ENCODE measurements at regions not wholly inside any gene's neighbourhood (a gene's known extent, or its start where the extent isn't known, plus 50 kb on each side); places are given as distances from the start of the nearest gene placed in this dataset.

DNA sequence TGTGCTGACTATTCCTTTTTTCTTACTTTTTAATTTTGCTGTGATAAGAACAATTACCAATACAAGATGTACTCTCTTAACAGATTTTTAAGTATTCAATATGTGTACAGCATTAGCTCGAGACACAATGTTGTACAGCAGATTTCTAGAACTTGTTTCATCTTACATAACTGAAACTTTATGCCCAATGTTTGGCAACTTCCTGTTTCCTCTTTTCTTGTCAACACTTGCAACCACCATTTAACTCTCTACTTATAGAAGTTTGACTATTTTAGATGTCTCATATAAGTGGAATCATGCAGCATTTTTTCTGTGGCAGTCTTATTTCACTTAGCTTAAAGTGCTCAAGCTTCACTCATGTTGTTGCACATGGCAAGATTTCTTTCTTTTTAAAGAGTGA lies 1426.8 kb downstream of the SLITRK5 start:
- no peak for DNase-seq
- Histone ChIP-seq H3K4me3 (no peak overlapping the region), H3K27me3 (no peaks in the 10 kb centered on the region), H3K9me3 (no peaks in the 10 kb centered on the region), H3K27ac (no peak overlapping the region), H3K36me3 (no peaks in the 10 kb centered on the region), H3K4me1 (no peaks in the 10 kb centered on the region)
- WGBS, 2 donors, result 80 to 85% methylated on average over 1 of the region's 1 CpG
- intact Hi-C loops (cut with DNase I), result no loop called here
- TF ChIP-seq, protein P1, sequence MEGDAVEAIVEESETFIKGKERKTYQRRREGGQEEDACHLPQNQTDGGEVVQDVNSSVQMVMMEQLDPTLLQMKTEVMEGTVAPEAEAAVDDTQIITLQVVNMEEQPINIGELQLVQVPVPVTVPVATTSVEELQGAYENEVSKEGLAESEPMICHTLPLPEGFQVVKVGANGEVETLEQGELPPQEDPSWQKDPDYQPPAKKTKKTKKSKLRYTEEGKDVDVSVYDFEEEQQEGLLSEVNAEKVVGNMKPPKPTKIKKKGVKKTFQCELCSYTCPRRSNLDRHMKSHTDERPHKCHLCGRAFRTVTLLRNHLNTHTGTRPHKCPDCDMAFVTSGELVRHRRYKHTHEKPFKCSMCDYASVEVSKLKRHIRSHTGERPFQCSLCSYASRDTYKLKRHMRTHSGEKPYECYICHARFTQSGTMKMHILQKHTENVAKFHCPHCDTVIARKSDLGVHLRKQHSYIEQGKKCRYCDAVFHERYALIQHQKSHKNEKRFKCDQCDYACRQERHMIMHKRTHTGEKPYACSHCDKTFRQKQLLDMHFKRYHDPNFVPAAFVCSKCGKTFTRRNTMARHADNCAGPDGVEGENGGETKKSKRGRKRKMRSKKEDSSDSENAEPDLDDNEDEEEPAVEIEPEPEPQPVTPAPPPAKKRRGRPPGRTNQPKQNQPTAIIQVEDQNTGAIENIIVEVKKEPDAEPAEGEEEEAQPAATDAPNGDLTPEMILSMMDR (IDR thresholded peaks at IDR 0.05), result no peak
- no peak for TF ChIP-seq POLR2A (IDR thresholded peaks at IDR 0.05)

DNA sequence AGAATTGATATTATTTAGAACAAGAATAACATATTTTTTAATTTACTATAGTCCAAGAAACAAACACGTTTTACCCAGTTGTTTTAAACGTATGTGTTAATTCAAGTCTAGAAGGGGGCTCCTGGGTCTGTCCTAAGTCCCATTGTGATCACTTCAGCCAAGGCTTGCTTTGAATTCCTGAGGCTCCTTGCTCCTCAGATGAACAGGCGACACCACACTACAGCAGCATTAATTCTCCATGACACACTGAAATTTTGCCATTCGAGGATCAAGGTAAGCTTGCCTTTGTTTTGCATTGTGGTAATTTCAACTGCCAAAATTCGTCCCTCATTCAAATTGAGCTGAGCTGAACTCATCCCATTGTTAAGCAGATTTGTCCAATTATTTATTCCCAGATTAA lies 1442.6 kb downstream of the SLITRK5 start:
- Histone ChIP-seq H3K36me3 (no peaks in the 10 kb centered on the region), H3K27me3 (no peaks in the 10 kb centered on the region), H3K4me3 (no peak overlapping the region), H3K27ac (no peak overlapping the region), H3K4me1 (no peaks in the 10 kb centered on the region), H3K9me3 (no peaks in the 10 kb centered on the region)
- no peak for DNase-seq
- intact Hi-C loops (cut with DNase I), result no loop called here
- 59 to 64% methylated on average over 5 of the region's 5 CpGs for WGBS, 2 donors
- TF ChIP-seq EP300 (IDR thresholded peaks at IDR 0.05) (no peak), POLR2A (IDR thresholded peaks at IDR 0.05) (no peak), POLR2AphosphoS5 (IDR thresholded peaks at IDR 0.05) (no peak)
- TF ChIP-seq, protein P1 (IDR thresholded peaks at IDR 0.05), result no peak

DNA sequence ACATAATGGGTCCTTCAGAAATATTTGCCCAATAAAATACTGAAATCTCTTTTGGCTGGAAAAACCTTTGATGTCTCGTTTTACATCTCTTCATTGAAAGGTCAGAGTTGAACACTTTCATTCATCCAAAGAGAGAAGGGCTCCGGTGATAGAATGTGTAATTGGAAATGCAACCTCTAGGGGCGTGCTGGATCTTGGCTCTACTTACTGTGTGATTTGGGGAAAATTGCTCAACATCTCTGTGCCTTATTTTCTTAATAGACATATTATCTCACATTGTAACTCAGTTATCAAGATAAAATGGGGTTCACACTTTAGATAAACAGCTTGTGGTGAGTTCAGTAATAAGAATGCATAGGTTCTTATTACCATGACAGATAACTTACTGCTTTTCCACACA lies 1444.1 kb downstream of the SLITRK5 start:
- 70 to 87% methylated on average over 3 of the region's 3 CpGs for WGBS, 2 donors

DNA sequence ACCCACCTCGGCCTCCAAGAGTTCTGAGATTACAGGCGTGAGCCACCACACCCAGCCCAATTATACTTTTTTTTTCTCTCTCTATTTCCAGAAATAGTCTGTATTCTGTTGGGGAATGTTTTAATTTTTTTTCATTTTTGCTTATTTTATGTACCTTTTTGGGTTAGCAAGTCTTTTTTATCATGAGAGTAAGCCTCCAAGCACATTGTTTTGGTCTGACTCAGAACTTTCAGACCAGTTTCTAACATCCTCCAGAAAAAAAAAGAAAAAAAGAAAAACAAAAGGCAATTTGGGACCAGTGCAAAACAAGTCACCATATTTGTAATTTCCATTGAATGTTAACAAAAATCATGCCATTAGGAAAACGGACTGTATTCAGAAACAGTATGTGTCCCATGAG lies 1465.5 kb downstream of the SLITRK5 start:
- H3K27ac ChIP-seq, result no peak overlapping the region
- H3K9me3 ChIP-seq, result no peaks in the 10 kb centered on the region
- TF ChIP-seq POLR2A (IDR thresholded peaks at IDR 0.05) (no peak), EP300 (IDR thresholded peaks at IDR 0.05) (no peak), POLR2AphosphoS5 (IDR thresholded peaks at IDR 0.05) (no peak)
- TF ChIP-seq, protein P1 (IDR thresholded peaks at IDR 0.05), result no peak
- 21 to 51% methylated on average over 3 of the region's 3 CpGs for WGBS, 2 donors
- no peaks in the 10 kb centered on the region for H3K36me3 ChIP-seq
- H3K4me1 ChIP-seq, result no peaks in the 10 kb centered on the region
- DNase-seq, result no peak
- H3K27me3 ChIP-seq, result no peaks in the 10 kb centered on the region
- intact Hi-C loops (cut with DNase I), result no loop called here
- H3K4me3 ChIP-seq, result no peak overlapping the region

More for the DNA sequence above, 1444.1 kb downstream of the SLITRK5 start:
- H3K27me3 ChIP-seq, result no peaks in the 10 kb centered on the region
- no peaks in the 10 kb centered on the region for H3K36me3 ChIP-seq
- H3K27ac ChIP-seq, result no peak overlapping the region
- no peak overlapping the region for H3K4me3 ChIP-seq
- no peaks in the 10 kb centered on the region for H3K9me3 ChIP-seq
- H3K4me1 ChIP-seq, result no peaks in the 10 kb centered on the region
- TF ChIP-seq, protein P1 (IDR thresholded peaks at IDR 0.05), result no peak
- TF ChIP-seq POLR2A (IDR thresholded peaks at IDR 0.05) (no peak), EP300 (IDR thresholded peaks at IDR 0.05) (no peak), POLR2AphosphoS5 (IDR thresholded peaks at IDR 0.05) (no peak)
- DNase-seq, result no peak
- intact Hi-C loops (cut with DNase I), result no loop called here

DNA sequence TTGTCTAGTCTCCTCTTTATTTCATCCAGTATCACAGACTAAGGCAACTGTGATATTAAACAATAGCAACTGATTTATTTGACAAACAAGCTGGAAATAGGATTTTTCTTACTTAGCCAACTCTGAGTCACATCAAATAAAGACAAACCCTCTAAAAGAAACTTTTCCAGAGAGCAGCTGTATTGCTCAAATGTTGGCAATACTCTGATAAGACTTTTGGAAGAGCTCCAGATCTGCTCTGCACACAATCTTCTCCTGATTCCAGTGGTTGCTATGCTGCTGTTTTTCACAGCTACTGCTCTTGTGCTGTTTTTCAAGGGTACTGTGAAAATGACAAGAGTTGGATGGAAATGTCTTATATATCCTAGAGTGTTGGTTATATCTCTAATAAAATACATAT lies 1479.2 kb downstream of the SLITRK5 start:
- no peaks in the 10 kb centered on the region for H3K4me1 ChIP-seq

More for the DNA sequence above, 1479.2 kb downstream of the SLITRK5 start:
- DNase-seq, result no peak
- Histone ChIP-seq H3K4me3 (no peak overlapping the region), H3K9me3 (peaks cover 0 to 2% (median 0%) of the 10 kb centered on the region in 4 donors), H3K27ac (no peak overlapping the region), H3K27me3 (no peaks in the 10 kb centered on the region), H3K36me3 (no peaks in the 10 kb centered on the region)
- TF ChIP-seq EP300 (IDR thresholded peaks at IDR 0.05), result no peak
- no peak for TF ChIP-seq POLR2AphosphoS5 (IDR thresholded peaks at IDR 0.05)
- TF ChIP-seq, protein P1 (IDR thresholded peaks at IDR 0.05), result no peak
- no peak for TF ChIP-seq POLR2A (IDR thresholded peaks at IDR 0.05)
- intact Hi-C loops (cut with DNase I), result no loop called here

Measured in sigmoid colon (tissue), 6 donors.